HEK293T (cell line): ENCODE measurements at regions not wholly inside any gene's neighbourhood (a gene's known extent, or its start where the extent isn't known, plus 50 kb on each side); places are given as distances from the start of the nearest gene placed in this dataset.
"Not testable (repeated sequence)": the region's sequence is repeated elsewhere in the genome, so short reads cannot be mapped to it uniquely, and the experiment has no call there.

Experiments used
- FOXA1 ChIP-seq: fragments of 450-650 bp; IDR thresholded peaks from 2 replicates; pipeline ENCODE4 v1.6.1; 2016; ENCODE audit warnings: mild to moderate bottlenecking
- FOXK2 ChIP-seq: fragments of 450-650 bp; IDR thresholded peaks from 2 replicates; pipeline ENCODE4 v1.6.1; 2016; ENCODE audit warnings: mild to moderate bottlenecking
- HDGF ChIP-seq: fragments of 450-650 bp; IDR thresholded peaks from 2 replicates; pipeline ENCODE4 v1.6.1; 2017; ENCODE audit warnings: antibody characterized with exemption, borderline replicate concordance
- L3MBTL2 ChIP-seq: fragments of 450-650 bp; conservative IDR thresholded peaks from 2 replicates; pipeline ENCODE4 v1.6.1; 2016; ENCODE audit warnings: mild to moderate bottlenecking
- SP1 ChIP-seq: fragments of 450-650 bp; IDR thresholded peaks from 2 replicates; pipeline ENCODE4 v1.6.1; 2017

DNA sequence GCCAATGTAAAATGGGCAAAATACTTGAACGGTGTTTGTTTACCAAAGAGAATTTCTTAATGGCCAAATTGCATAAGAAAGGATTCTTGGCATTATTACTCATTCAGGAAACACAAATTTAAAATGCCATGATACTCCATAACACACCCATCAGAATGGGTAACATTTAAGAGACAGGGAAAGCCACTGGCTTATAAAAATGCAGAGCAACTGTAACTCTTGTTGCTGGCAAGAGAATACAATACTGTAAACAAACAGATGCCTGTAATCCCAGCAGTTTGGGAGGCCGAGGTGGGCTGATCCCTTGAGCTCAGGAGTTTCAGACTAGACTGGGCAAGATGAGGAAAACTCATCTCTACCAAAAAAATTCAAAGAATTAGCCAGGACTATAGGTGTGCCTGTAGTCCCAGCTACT, 125.8 kb upstream of the NBPF11 start:
- not testable (repeated sequence) for TF ChIP-seq SP1, HDGF, FOXA1, FOXK2, L3MBTL2
